ENCODE measurements at regions not wholly inside any gene's neighbourhood (a gene's known extent, or its start where the extent isn't known, plus 50 kb on each side); places are given as distances from the start of the nearest gene placed in this dataset.

- DNase-seq (ENCODE audit: insufficient read length, low spot score) = no peak
- TF ChIP-seq POLR2A (IDR thresholded peaks at IDR 0.05; ENCODE audit: low read depth, low read length) (no peak), POLR2AphosphoS5 (IDR thresholded peaks at IDR 0.05; ENCODE audit: low read depth, low read length) (no peak), SPI1 (IDR thresholded peaks at IDR 0.05; ENCODE audit: low read depth, low read length) (no peak), TAF1 (IDR thresholded peaks at IDR 0.05; ENCODE audit: low read depth, low read length) (no peak), PAX5 (IDR thresholded peaks at IDR 0.05; ENCODE audit: insufficient read depth, low read length, severe bottlenecking) (no peak), POU2F2 (IDR thresholded peaks at IDR 0.05; ENCODE audit: low read depth, low read length) (no peak)
These were observed 327.3 kb upstream of the TRAM1L1 start for GRCh38 chr4:117412661-117413060.

DNA sequence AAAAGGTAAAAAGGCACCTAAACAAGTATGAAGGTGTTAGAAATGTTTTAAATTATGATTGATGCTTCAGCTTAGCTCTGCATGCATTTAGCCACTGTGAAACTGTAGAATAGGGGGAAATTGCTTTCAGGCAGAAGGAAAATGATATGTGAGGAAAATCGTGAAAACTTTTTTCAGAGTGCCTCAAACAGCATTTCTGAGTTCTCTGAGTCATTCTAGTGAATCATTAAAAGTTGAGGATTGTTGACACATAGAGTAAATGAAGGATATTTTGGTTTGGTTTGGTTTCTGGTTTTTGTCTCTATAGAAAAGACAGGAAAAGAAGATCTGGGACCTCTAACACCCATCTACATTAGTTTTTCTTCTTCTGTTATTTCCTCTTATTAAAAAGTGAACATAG, 332.5 kb upstream of the TRAM1L1 start:
- DNase-seq (ENCODE audit: insufficient read length, low spot score) (no peak), FAIRE-seq (no peak)

More at GRCh38 chr4:117412661-117413060, 327.3 kb upstream of the TRAM1L1 start:
- no peak for FAIRE-seq

GRCh38 chr4:117420948-117421347, 335.6 kb upstream of the TRAM1L1 start:
- DNase-seq (ENCODE audit: insufficient read length, low spot score) = no peak
- TF ChIP-seq TAF1 (IDR thresholded peaks at IDR 0.05; ENCODE audit: low read depth, low read length) = no peak
- no peak for TF ChIP-seq POU2F2 (IDR thresholded peaks at IDR 0.05; ENCODE audit: low read depth, low read length)
- no peak for TF ChIP-seq PAX5 (IDR thresholded peaks at IDR 0.05; ENCODE audit: insufficient read depth, low read length, severe bottlenecking)
- TF ChIP-seq POLR2AphosphoS5 (IDR thresholded peaks at IDR 0.05; ENCODE audit: low read depth, low read length) = no peak
- no peak for TF ChIP-seq SPI1 (IDR thresholded peaks at IDR 0.05; ENCODE audit: low read depth, low read length)
- no peak for TF ChIP-seq POLR2A (IDR thresholded peaks at IDR 0.05; ENCODE audit: low read depth, low read length)
- no peak for FAIRE-seq

More for the DNA sequence above, 332.5 kb upstream of the TRAM1L1 start:
- TF ChIP-seq SPI1 (IDR thresholded peaks at IDR 0.05; ENCODE audit: low read depth, low read length) (no peak), PAX5 (IDR thresholded peaks at IDR 0.05; ENCODE audit: insufficient read depth, low read length, severe bottlenecking) (no peak), POLR2AphosphoS5 (IDR thresholded peaks at IDR 0.05; ENCODE audit: low read depth, low read length) (no peak), TAF1 (IDR thresholded peaks at IDR 0.05; ENCODE audit: low read depth, low read length) (no peak), POLR2A (IDR thresholded peaks at IDR 0.05; ENCODE audit: low read depth, low read length) (no peak), POU2F2 (IDR thresholded peaks at IDR 0.05; ENCODE audit: low read depth, low read length) (no peak)

DNA sequence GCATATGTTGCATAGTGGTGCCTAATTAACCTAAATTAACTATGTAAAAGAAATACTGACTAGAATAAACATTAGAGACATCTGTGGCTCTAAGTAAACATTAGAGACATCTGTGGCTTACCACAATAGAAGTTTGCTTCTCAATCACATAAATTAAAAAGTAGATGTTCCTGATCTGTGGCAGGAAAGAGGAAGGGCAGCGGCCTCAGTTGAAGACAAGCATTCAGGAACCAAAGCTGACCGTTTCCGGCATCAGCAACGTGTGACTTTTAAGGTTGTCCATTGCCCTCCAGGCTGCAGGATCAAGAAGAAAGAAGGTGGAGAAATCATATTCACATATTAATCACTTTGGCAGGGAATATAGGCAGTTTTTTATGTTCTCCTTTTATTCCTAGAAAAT, 336.3 kb upstream of the TRAM1L1 start:
- FAIRE-seq (no peak), DNase-seq (ENCODE audit: insufficient read length, low spot score) (no peak)
- no peak for TF ChIP-seq SPI1 (IDR thresholded peaks at IDR 0.05; ENCODE audit: low read depth, low read length)
- TF ChIP-seq TAF1 (IDR thresholded peaks at IDR 0.05; ENCODE audit: low read depth, low read length) = no peak
- TF ChIP-seq POU2F2 (IDR thresholded peaks at IDR 0.05; ENCODE audit: low read depth, low read length) = no peak
- no peak for TF ChIP-seq PAX5 (IDR thresholded peaks at IDR 0.05; ENCODE audit: insufficient read depth, low read length, severe bottlenecking)
- TF ChIP-seq POLR2A (IDR thresholded peaks at IDR 0.05; ENCODE audit: low read depth, low read length) = no peak
- TF ChIP-seq POLR2AphosphoS5 (IDR thresholded peaks at IDR 0.05; ENCODE audit: low read depth, low read length) = no peak

DNA sequence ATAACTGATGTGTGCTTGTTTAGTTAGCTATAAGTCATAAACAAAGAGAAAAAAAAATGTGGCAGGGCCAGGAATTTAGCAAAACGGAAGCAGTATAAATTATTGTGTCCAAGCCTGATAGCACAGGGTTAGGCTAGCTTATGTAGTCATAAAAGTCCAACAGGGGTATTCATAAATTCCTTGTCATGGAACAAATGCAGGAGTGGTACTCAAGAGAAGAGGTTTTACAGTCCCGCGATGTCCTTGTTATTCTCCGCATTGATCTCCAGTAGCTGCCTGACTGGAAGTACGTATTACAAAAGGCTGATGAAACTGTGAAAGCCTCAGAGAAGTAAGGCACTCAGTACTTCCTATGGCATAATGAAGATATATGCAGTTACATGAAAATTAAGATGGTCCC, 336.9 kb upstream of the TRAM1L1 start:
- TF ChIP-seq POU2F2 (IDR thresholded peaks at IDR 0.05; ENCODE audit: low read depth, low read length) = no peak
- TF ChIP-seq PAX5 (IDR thresholded peaks at IDR 0.05; ENCODE audit: insufficient read depth, low read length, severe bottlenecking) = no peak
- TF ChIP-seq POLR2AphosphoS5 (IDR thresholded peaks at IDR 0.05; ENCODE audit: low read depth, low read length) = no peak
- no peak for TF ChIP-seq SPI1 (IDR thresholded peaks at IDR 0.05; ENCODE audit: low read depth, low read length)
- TF ChIP-seq TAF1 (IDR thresholded peaks at IDR 0.05; ENCODE audit: low read depth, low read length) = no peak
- no peak for TF ChIP-seq POLR2A (IDR thresholded peaks at IDR 0.05; ENCODE audit: low read depth, low read length)
- DNase-seq (ENCODE audit: insufficient read length, low spot score) = no peak
- no peak for FAIRE-seq

DNA sequence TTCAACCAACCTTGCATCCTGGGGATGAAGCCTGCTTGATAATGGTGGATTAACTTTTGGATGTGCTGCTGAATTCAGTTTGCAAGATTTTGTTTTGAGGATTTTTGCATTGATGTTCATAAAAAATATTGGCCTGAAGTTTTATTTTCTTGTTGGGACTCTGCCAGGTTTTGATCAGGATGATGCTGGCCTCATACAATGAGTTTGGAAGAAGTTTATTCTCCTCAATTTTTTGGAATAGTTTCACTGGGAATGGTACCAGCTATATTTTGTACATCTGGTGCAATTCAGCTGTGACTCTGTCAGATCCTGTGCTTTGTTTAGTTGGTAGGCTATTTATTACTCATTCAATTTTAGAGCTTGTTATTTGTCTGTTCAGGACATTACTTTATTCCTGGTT, 340.3 kb upstream of the TRAM1L1 start:
- no peak for FAIRE-seq
- TF ChIP-seq POU2F2 (IDR thresholded peaks at IDR 0.05; ENCODE audit: low read depth, low read length) = no peak
- no peak for TF ChIP-seq TAF1 (IDR thresholded peaks at IDR 0.05; ENCODE audit: low read depth, low read length)
- TF ChIP-seq SPI1 (IDR thresholded peaks at IDR 0.05; ENCODE audit: low read depth, low read length) = no peak
- no peak for TF ChIP-seq POLR2AphosphoS5 (IDR thresholded peaks at IDR 0.05; ENCODE audit: low read depth, low read length)
- no peak for TF ChIP-seq PAX5 (IDR thresholded peaks at IDR 0.05; ENCODE audit: insufficient read depth, low read length, severe bottlenecking)
- no peak for TF ChIP-seq POLR2A (IDR thresholded peaks at IDR 0.05; ENCODE audit: low read depth, low read length)
- DNase-seq (ENCODE audit: insufficient read length, low spot score) = no peak

GRCh38 chr4:117428536-117428935, 343.2 kb upstream of the TRAM1L1 start:
- no peak for FAIRE-seq
- DNase-seq (ENCODE audit: insufficient read length, low spot score) = no peak
- TF ChIP-seq TAF1 (IDR thresholded peaks at IDR 0.05; ENCODE audit: low read depth, low read length) (no peak), POU2F2 (IDR thresholded peaks at IDR 0.05; ENCODE audit: low read depth, low read length) (no peak), PAX5 (IDR thresholded peaks at IDR 0.05; ENCODE audit: insufficient read depth, low read length, severe bottlenecking) (no peak), POLR2AphosphoS5 (IDR thresholded peaks at IDR 0.05; ENCODE audit: low read depth, low read length) (no peak), POLR2A (IDR thresholded peaks at IDR 0.05; ENCODE audit: low read depth, low read length) (no peak), SPI1 (IDR thresholded peaks at IDR 0.05; ENCODE audit: low read depth, low read length) (no peak)

DNA sequence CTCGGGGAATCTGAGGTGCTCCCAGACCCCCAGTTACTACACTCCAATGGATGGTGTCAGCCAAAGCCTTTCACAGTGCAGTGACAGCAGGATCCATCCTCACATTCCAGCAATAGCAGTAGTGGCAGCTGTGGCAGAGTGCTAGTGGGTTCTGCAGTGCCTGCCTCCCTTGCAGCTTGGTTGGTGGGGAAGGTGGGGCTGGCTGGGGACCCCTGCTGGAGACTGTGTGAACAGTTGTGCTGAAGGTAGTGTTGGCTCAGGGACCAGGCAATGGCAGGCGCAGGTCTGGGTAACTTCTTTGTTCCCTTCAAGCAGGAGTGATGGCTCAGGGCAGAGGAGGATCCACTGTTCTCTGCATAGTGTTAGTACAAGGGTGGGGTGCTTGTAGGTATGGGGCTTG, 343.7 kb upstream of the TRAM1L1 start:
- no peak for DNase-seq (ENCODE audit: insufficient read length, low spot score)
- TF ChIP-seq POLR2A (IDR thresholded peaks at IDR 0.05; ENCODE audit: low read depth, low read length) (no peak), POU2F2 (IDR thresholded peaks at IDR 0.05; ENCODE audit: low read depth, low read length) (no peak), TAF1 (IDR thresholded peaks at IDR 0.05; ENCODE audit: low read depth, low read length) (no peak), POLR2AphosphoS5 (IDR thresholded peaks at IDR 0.05; ENCODE audit: low read depth, low read length) (no peak), SPI1 (IDR thresholded peaks at IDR 0.05; ENCODE audit: low read depth, low read length) (no peak), PAX5 (IDR thresholded peaks at IDR 0.05; ENCODE audit: insufficient read depth, low read length, severe bottlenecking) (no peak)
- FAIRE-seq = no peak

- FAIRE-seq = no peak
- TF ChIP-seq SPI1 (IDR thresholded peaks at IDR 0.05; ENCODE audit: low read depth, low read length) = no peak
- no peak for TF ChIP-seq POLR2AphosphoS5 (IDR thresholded peaks at IDR 0.05; ENCODE audit: low read depth, low read length)
- TF ChIP-seq PAX5 (IDR thresholded peaks at IDR 0.05; ENCODE audit: insufficient read depth, low read length, severe bottlenecking) = no peak
- no peak for TF ChIP-seq TAF1 (IDR thresholded peaks at IDR 0.05; ENCODE audit: low read depth, low read length)
- no peak for TF ChIP-seq POLR2A (IDR thresholded peaks at IDR 0.05; ENCODE audit: low read depth, low read length)
- TF ChIP-seq POU2F2 (IDR thresholded peaks at IDR 0.05; ENCODE audit: low read depth, low read length) = no peak
- DNase-seq (ENCODE audit: insufficient read length, low spot score) = no peak
These were observed 344.1 kb upstream of the TRAM1L1 start for GRCh38 chr4:117429506-117429905.

- DNase-seq (ENCODE audit: insufficient read length, low spot score) (no peak), FAIRE-seq (no peak)
- TF ChIP-seq POLR2A (IDR thresholded peaks at IDR 0.05; ENCODE audit: low read depth, low read length) (no peak), PAX5 (IDR thresholded peaks at IDR 0.05; ENCODE audit: insufficient read depth, low read length, severe bottlenecking) (no peak), POU2F2 (IDR thresholded peaks at IDR 0.05; ENCODE audit: low read depth, low read length) (no peak), SPI1 (IDR thresholded peaks at IDR 0.05; ENCODE audit: low read depth, low read length) (no peak), TAF1 (IDR thresholded peaks at IDR 0.05; ENCODE audit: low read depth, low read length) (no peak), POLR2AphosphoS5 (IDR thresholded peaks at IDR 0.05; ENCODE audit: low read depth, low read length) (no peak)
These were observed 349.0 kb upstream of the TRAM1L1 start for GRCh38 chr4:117434424-117434823.

Data from GM12891 (cell line).